ENCODE measurements at regions not wholly inside any gene's neighbourhood (a gene's known extent, or its start where the extent isn't known, plus 50 kb on each side); places are given as distances from the start of the nearest gene placed in this dataset.

DNA sequence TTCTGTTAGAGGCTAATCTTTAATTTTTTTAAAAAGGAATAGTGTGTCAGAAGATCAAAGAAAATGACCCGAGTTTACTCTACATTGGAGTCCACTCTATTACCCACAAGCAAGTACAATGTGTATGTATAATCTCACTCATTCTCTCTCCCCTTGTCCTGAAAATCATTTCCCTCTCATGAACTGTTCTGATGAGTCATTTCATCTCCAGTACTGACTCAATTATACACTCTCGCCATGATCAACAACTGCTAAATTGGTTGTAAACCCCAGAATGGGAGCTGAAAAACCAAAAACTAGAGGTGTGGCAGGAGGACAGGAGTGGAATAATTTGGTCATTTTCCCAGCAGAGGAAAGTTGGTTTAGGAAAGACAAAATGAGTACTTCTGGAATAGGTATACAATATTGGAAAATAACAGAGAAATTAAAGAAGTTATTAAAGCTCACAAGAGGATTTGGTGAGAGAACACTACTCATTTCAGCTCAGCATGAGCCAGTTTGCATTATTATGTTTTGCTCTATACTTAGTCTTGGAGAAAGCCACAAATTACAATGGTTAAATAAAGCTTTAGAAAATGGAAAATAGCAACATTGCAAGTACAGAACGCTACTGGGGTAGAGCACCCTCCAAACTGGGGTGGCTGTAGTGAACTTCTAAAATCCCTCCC is 144.3 kb upstream of the PFN2 start:
- DNase-seq = no peak

DNA sequence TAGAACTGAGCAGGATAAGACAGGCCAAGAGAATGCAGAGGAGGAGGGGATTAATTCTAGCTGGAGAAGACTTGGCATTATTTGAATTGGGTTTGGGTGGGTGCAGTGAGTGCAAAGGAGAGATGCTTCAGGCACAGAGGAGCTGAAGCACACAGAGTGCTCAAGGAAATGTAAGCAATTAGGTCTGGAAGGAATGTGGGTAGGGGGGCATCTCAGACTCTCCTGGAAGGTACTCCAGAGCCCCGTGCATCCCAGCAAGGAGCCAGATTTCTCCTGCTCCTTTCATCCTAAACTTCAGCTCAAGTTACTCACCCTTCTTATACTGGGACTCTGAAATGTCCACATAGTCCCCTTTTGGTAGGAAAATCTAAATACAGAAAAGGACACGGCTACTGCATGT is 143.6 kb upstream of the PFN2 start:
- DNase-seq = no peak

DNA sequence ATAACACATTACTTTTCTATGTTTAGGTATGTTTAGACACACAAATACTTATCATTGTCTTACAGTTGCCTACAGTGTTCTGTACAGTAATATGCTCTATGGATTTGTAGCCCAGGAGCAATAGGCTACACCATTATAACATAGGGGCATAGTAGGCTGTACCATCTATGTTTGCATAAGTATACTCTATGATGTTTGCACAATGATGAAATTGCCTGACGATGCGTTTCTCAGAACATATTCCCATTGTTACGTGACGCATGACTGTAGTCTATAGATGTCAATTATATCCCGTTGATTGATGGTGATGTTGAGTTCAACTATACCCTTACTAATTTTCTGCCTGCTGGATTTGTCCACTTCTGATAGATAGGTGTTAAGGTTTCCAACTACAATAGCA is 139.4 kb upstream of the PFN2 start:
- DNase-seq = no peak

DNA sequence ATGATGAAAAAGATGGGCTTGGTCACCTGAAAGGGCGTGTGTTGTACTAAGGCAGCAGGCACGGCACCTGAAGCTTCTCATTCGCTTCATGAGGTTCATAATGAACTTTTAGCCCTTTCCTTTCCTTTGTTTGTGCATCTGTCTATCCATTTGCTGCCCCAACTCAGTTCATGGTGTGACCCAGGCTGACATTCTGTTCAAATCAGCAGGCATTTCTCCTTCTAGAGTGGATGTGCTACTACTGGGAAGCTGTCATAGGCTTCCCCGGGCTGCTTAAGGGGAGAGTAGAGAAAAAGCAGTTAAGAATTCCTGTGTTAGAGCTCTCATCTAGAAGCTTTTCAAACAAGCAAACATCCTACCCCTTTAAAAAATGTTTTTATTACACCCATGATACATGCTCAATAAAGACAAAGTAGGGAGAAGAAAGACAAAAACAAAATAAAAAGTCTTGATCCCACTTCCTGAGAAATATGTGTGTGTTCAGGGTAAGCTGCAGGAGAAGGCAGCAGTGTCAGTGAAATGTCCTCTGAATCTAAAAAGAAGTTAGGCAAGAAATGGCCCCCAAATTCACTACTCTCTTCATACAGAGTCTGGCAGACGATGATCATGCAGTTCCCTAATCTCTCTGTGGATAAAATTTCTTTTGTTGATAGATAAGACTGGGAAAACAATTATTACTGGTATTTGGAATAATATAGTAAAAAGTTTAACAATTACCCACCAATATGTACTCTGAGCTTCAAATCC is 136.9 kb upstream of the PFN2 start:
- DNase-seq = no peak

DNA sequence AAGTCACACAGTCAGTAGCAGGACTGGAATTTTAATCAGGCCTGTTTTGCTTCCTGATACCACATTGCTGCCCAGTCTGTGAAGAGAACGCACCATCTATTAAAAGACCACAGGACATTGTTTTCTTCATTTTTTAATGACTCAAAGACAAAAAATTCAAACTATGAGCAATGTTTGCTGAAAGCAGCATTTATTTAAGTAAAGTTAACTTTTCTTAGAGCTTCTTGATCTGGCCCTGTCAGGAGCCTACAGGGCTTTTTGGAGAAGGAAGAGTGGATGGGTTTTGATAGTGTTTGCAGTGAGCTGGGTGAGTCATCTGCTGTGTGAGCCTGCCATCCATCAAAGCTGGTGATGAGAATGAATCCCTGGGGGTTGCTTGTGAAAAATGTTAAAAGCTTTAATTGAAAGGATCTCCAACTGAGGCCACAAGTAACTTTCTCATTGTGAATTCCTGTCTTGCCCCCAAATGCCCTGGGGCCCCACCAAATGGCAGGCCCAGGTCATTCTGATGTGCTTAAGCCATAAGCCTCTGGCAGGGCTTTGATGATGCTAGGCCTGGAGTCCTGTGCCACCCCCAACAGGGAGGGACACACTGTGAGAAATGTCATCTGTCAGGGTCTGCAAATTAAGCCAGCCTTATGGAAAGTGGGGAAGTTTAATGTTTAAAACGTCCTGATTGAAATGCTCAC is 136.2 kb upstream of the PFN2 start:
- DNase-seq = no peak

DNA sequence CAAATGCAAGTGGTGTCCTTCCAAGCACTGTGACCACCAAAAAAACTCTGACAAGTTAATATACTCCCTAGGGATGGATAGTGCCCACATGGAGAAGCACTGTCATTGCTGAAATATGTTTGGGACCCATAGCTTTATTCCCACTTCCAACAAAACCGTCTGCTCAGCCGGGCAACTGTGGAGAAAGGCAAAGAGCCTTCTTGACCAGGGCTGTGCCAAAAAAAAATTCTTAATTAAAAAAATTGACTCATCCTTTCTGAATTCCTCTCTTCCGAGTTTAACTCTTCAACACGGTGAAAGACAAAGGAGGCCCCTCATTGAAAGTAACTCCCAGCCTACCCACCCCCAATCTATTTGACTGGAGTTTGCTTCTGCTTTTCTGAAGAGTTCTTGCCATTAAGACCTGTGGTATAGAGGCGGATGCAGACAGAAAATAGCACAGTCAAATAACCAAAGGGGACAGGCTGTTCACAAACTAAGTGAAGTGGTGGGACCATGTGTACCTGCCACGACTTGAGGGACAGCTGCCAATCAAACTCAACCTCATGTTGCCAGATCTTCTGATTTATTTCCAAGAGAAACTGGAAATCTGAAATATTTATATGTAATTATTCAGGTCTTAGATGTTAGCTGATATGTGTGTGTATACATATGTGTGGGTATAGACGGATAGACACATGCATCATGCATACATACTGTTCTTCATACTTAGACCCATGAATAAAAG is 135.4 kb upstream of the PFN2 start:
- DNase-seq = no peak

DNA sequence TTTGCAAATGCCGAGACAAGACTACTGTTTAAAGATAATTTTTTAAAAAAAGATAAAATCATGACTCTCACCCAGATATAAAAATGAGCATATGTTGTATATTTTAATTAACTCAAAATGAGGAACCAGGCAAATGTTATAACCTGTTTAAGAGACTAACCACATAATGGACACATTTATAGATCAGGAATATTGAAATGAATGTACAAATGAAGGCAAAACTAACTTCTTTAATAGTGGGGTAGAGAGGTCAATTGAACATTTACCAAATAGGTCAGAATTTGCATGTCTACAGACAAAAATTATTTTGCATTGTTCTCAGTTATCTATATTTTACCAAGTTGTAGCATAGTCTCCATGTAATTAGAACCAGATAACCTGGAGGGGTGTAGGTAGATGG is 134.3 kb upstream of the PFN2 start:
- no peak for DNase-seq

DNA sequence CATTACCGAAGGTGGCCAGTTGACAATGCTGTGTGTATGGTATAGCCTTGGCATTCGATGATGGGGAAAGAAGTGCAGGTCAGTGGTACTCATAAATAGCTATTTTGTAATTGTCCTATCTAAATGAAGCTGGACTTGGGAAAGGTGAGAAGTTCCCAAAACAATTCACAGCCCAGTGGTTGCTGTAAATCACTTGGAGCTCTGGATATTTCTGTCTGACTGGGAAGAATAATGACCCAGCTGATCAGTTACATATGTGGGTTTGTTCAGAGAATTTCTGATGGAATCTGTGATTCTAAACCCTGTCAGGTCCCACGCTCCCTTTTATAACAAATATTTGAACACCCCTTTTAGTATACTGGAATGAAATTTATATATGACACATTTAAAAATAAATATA is 133.9 kb upstream of the PFN2 start:
- no peak for DNase-seq

DNA sequence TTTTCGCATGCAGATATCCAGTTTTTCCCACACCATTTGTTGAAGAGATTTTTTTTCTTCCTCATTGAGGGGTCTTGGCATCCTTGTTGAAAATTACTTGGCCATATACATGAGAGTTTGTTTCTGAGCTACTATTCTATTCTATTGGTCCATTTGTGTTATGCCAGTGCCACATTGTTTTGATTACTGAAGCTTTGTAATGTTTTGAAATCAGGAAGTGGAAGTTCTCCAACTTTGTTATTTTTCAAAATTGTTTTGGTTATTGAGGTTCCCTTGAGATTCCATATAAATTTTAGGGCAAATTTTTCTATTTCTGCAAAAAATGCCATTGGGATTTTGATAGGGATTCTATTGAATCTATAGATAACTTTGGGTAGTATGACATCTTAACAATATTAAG is 130.3 kb upstream of the PFN2 start:
- no peak for DNase-seq

DNA sequence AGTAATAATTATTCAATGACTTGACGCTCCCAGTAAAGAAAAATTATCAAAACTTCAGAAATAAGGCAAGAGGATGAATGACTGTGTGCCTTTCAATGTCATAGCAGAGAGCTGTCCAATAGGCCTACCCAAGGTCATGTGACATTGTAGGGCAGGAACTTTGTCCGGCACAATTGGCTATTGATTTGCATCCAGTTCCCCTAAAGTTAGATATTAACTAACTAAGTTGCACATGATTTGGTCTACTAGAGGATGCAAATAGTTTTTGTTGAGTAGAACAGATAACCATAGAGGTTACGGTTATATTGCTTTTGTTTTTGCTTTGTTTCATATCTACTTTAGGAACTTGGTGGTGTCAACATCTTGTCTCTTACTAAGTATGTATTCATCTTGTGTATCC is 127.9 kb upstream of the PFN2 start:
- no peak for DNase-seq

DNA sequence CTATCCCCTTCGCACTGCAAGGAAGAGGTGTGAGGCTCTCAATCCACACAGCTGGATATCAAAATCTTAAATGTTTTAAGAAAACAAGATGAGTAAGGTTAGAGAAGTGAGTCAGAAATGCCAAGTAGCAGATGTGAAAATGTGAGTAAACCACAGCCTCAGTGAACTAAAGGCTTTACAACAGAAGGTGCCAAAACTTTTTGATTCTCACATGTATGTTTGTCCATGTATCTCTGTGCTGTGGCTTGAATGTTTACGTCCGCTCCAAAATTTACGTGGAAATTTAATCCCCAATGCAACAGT is 126.8 kb upstream of the PFN2 start:
- DNase-seq = no peak

DNA sequence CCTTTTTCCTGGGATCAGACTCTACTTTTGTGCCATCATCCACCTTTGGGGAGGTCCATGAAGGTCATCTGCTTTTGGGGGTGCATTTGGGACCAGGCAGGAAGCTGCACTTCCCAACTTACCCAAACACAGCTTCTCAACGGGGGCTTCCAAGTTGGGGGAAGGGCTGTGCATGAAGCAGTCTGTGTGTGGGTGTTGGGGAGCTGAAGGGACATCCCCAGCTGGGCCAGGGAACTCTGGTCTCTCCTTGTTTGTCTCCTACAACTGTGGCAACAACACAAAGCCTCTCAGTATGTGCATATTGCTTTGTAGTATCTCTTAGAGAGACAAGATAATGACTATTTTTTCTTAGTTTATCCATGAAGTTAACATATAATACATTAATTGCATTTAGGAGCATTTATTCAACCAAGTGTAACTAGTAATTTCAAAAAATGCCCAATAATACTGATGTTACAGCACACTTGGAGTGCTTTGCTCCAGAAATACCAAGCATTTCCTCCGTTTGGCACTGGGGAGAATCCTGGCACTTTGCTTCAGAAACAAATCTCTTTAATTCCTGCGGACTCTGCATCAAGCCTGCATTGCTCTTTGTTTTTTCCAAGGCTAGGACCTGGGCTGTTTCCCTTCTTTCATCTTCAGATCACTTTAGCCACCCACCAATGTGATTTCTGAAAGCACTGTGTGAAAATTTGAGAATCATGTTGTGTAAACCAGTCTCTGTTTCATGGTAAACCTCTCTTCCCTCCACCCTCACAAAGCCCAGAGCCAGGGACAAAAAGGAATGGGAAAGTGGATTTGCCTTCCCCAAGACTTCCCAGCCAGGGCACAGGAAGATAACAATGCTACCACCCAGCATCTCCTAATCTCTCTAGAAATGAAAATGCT is 126.2 kb upstream of the PFN2 start:
- no peak for DNase-seq

DNA sequence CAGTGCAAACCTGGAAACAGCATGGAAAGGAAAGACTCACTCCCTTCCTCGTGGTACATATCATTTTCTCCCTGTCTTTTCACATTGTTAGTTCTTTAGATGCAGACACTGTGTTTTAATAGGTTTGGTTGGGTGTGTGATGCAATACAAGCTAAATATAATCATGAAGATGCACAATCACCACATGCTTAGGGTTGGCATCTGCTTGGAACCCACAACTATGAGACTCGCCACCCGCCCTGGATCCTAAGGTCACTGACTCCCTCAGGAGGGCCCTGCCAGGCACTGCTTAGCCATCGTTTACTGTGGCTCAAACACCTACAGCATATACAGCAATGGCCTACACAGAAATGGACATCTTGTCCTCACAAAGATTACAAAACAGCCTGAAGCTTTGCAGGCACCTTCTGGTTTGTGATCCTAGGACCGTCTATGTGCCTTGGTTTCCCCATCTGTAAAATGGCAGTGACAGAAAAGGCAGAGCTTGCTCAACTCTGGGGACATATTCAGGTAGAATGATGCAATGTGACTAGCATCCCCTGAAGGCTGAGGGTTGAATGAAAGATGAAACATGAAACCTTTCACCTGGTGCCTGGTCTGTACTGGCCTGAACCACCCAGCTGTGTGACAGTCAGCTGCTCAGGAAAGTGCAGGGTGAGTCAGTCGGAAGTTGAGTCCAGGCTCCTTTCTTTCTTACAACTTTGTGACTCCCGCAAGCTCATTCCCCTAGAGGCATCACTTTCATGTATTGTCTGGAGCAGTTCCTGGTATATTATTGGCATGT is 123.6 kb upstream of the PFN2 start:
- DNase-seq = no peak

DNA sequence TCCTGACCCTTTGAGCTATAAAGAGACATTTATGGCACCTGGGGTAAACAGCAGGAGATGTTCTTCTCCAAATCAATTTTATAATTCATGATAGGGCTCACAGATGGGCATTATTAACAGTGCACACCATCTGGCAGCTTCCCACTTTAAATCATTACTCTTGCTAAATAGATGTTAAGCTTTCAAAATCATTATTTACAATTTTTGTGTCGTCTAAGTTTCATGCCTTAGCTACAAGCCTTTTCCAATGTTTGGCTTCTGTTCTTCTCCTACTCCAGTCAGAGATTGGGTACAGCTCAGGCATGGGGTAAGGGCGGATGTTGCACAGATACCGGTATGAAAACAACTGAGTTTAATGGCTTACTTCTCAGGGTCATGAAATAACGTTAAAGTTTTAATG is 120.9 kb upstream of the PFN2 start:
- DNase-seq = no peak

DNA sequence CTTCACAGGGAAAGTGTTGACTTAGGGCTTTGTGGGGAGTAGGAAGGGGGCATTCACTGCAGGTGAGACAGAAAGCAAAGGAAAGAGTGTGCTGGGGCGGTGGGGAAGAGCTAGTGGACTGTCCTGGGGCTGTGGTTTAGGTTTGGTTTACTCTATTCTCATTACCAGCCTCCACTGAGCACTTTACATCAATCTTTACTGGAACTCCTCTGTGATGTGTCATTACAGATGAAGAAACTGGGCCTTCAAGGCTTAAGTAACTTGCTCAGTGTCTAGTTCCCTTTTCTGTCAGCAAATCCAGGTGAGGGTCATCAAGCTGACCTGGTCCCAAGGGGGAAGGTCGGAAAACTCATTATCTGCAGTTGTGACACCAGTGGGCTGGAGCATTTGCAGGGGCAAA is 120.2 kb upstream of the PFN2 start:
- DNase-seq = no peak

DNA sequence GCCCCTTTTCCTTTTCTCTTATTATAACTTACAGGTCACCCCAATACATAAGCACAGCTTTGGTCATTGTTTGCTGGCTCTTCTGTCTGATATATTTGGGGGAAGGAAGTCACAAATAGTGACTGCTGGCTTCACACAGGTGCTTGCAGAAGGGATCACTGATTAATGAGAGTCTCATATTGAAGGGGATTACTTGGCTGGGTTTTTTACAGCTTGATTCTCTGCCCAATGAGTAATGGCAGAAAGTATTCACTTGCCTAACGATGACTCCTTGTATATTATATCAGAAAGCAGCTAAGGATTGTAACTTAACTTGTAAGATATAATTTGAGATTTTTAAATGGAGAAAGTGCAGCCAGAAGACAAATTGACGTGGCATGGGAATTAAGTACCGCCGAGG is 119.3 kb upstream of the PFN2 start:
- no peak for DNase-seq

DNA sequence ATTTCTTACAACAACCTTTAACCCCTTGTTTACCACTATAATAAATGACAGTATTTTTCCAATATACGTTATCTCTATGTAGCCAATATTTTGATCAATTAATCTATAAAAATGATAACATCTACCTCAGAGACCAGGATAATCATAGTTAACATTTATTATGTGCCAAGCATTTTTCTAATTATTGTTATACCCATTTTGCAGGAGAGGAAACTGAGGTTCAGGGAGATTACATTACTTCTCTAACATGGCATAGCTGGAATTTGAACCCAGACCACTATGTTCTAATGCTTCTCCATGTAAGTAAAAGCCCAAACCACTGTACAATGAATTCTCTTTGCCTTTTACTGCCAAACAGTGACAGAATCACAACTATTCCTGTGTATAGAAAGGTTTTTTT is 113.4 kb upstream of the PFN2 start:
- no peak for DNase-seq

DNA sequence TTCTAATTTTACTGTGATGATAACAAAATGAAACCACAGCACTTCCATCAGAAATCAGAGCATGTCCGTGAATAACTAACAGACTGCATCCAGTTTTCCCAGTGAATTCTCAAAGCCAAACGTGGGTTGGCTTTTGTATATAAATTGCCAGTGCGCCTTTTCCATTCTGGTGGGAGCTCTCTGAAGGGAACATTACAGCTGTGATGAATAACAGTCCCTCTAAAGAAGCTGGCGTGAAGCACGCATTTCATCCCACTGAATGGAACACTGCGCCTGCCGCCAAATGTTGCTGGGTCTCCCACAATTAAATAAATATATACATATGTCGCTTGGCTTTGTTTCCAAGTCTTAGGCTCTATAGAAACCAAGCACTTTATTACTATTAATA is 113.0 kb upstream of the PFN2 start:
- DNase-seq = no peak

DNA sequence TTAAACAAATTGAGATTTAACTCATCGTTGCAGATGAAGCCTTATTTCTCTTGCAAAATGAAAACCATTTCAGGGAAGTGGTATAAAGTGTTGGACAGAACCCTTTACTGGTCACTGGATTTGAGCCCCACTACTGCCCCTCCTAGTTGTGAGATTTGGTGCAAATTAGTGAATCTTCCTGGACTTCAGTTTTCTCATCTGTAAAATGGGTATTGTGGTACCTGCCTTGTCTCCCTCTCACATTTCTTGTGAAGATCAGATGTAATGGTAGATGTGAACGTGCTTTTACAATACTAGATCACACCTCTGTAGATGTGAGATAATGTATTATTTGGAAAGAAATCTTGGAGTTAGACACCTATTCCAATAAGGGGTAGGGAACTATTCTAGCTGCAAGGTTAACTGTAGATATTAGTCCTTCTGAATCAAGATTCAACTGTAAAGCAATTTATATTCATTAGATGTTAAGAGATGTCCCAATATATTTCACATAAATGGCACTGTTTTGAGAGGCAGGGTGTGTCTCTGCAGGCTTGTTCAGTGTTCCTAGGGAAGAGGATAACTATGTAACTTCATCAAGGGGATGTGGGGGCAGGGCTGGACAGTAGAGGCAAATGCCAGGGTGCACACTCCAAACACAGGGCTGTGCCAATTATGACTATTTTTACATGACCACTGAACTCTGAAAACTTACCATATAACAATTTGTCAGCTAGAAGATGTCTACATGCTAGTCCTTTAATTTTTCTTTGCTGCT is 112.4 kb upstream of the PFN2 start:
- no peak for DNase-seq

DNA sequence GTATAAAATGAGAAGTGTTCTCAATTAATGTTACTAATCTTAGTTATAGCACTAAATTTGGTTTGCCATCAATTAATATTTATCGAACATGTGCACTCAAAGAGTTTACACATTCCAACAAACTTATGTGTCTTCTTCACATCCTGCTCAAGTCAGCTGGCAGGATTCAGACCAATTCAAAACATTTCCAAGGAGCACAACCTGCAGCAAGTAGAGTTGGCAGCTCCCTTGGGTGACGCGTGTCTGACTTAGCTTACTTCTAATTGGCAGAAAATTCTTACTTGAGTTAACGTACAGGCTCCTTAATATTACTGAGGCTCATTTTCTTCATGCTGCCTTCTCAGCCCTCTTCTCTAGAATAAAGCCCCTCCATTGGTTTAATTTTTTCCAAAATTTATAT is 110.4 kb upstream of the PFN2 start:
- DNase-seq = no peak

DNA sequence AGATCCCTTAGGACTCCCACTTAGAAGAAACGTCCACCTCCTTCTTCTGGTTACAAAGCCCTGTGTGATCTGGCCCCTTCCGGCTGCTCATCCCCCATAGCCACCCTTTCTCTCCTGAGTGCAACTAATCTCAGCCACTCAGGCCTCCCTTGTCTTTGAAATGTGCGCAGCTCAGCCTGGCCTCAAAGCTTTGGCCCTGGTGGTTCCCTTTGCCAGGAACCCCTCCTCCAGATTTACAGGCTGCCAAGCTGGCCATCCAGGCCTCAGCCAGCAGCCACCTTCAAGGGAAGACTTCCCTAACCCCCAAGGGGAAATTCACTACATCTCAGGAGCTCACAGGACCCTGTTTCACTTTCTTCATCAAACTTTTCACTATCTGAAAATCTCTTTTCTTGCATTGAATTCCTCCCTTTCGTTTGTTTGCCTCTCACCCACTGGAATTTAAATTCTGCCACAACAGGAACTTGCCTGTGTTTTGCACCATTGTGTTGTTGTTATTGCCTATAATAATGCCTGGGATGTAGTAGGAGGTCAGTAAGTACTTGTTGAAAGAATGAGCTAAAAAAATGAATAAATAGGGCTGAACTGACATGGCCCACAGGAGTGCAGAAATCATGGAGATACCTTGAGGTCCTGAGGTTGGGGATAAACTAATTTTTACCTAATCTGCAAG is 109.5 kb upstream of the PFN2 start:
- no peak for DNase-seq
